ENCODE measurements at regions not wholly inside any gene's neighbourhood (a gene's known extent, or its start where the extent isn't known, plus 50 kb on each side); places are given as distances from the start of the nearest gene placed in this dataset.

DNA sequence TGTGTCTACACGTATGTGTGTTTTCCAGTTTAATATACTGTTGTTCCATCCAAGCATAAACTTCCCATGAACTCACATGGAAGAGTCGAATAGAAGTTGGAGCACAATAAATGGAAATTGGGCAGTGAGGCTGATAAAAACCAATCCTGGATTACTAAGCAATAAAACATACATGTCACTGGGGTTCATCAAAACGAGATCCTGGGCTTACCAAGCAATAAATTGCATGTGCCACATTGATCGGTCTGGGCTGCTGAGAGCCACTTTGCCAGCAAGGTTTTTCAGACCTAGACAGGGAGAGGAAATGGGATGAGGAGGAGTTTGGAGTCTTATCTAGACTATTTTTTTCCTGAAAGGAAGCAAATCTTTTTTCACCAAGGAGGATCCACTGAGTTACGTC, 322.3 kb upstream of the C16orf82 start:
- no peak overlapping the region for H3K27ac ChIP-seq (ENCODE audit: low read depth, low read length)
- TF ChIP-seq SIN3A (IDR thresholded peaks at IDR 0.05; ENCODE audit: low read depth) (no peak), CEBPB (IDR thresholded peaks at IDR 0.05; ENCODE audit: low read depth) (no peak), TCF7L2 (IDR thresholded peaks at IDR 0.05; ENCODE audit: borderline replicate concordance, extremely low read depth, insufficient read depth, insufficient read length) (no peak), RAD21 (IDR thresholded peaks at IDR 0.05; ENCODE audit: low read depth) (no peak), YY1 (IDR thresholded peaks at IDR 0.05; ENCODE audit: extremely low read depth, insufficient replicate concordance, low read depth, low read length) (no peak), SP1 (IDR thresholded peaks at IDR 0.05; ENCODE audit: low read depth) (no peak), ZNF274 (IDR thresholded peaks at IDR 0.05; ENCODE audit: low read depth, low read length) (no peak), ZFX (IDR thresholded peaks at IDR 0.05) (no peak)
- TF ChIP-seq, protein P1, sequence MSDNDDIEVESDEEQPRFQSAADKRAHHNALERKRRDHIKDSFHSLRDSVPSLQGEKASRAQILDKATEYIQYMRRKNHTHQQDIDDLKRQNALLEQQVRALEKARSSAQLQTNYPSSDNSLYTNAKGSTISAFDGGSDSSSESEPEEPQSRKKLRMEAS (IDR thresholded peaks at IDR 0.05), result no peak
- TF ChIP-seq, protein P2, sequence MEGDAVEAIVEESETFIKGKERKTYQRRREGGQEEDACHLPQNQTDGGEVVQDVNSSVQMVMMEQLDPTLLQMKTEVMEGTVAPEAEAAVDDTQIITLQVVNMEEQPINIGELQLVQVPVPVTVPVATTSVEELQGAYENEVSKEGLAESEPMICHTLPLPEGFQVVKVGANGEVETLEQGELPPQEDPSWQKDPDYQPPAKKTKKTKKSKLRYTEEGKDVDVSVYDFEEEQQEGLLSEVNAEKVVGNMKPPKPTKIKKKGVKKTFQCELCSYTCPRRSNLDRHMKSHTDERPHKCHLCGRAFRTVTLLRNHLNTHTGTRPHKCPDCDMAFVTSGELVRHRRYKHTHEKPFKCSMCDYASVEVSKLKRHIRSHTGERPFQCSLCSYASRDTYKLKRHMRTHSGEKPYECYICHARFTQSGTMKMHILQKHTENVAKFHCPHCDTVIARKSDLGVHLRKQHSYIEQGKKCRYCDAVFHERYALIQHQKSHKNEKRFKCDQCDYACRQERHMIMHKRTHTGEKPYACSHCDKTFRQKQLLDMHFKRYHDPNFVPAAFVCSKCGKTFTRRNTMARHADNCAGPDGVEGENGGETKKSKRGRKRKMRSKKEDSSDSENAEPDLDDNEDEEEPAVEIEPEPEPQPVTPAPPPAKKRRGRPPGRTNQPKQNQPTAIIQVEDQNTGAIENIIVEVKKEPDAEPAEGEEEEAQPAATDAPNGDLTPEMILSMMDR (IDR thresholded peaks at IDR 0.05 in 2 of 3, conservative IDR thresholded peaks at IDR 0.05 in 1 of 3; ENCODE audit: borderline replicate concordance in 1 of 3, insufficient read depth in 1 of 3, low read depth in 2 of 3, low read length in 2 of 3), result no peak
- TF ChIP-seq, protein P3, sequence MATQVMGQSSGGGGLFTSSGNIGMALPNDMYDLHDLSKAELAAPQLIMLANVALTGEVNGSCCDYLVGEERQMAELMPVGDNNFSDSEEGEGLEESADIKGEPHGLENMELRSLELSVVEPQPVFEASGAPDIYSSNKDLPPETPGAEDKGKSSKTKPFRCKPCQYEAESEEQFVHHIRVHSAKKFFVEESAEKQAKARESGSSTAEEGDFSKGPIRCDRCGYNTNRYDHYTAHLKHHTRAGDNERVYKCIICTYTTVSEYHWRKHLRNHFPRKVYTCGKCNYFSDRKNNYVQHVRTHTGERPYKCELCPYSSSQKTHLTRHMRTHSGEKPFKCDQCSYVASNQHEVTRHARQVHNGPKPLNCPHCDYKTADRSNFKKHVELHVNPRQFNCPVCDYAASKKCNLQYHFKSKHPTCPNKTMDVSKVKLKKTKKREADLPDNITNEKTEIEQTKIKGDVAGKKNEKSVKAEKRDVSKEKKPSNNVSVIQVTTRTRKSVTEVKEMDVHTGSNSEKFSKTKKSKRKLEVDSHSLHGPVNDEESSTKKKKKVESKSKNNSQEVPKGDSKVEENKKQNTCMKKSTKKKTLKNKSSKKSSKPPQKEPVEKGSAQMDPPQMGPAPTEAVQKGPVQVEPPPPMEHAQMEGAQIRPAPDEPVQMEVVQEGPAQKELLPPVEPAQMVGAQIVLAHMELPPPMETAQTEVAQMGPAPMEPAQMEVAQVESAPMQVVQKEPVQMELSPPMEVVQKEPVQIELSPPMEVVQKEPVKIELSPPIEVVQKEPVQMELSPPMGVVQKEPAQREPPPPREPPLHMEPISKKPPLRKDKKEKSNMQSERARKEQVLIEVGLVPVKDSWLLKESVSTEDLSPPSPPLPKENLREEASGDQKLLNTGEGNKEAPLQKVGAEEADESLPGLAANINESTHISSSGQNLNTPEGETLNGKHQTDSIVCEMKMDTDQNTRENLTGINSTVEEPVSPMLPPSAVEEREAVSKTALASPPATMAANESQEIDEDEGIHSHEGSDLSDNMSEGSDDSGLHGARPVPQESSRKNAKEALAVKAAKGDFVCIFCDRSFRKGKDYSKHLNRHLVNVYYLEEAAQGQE (IDR thresholded peaks at IDR 0.05; ENCODE audit: low read depth), result no peak
- TF ChIP-seq, protein P4, sequence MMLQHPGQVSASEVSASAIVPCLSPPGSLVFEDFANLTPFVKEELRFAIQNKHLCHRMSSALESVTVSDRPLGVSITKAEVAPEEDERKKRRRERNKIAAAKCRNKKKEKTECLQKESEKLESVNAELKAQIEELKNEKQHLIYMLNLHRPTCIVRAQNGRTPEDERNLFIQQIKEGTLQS (IDR thresholded peaks at IDR 0.05), result no peak
- no peaks in the 10 kb centered on the region for H3K79me2 ChIP-seq (ENCODE audit: insufficient read depth, low read length)
- no peaks in the 10 kb centered on the region for H4K20me1 ChIP-seq (ENCODE audit: insufficient read depth)
- POLR2A ChIA-PET, result no interaction called here
- ATAC-seq (no peak), DNase-seq (ENCODE audit: low read depth, low spot score) (no peak)
- no peak overlapping the region for H3K4me3 ChIP-seq (replicated peaks in 1 of 2; ENCODE audit: low read depth in 1 of 2, low read length in 2 of 2)
- CTCF ChIA-PET, result no interaction called here
- RAD21 ChIA-PET (ENCODE audit: low non-redundant PET in 1 of 2, low total read pairs in 2 of 2, uncharacterized antibody in 2 of 2, unreplicated experiment in 2 of 2), result no interaction called here
- H2AFZ ChIP-seq (ENCODE audit: low read depth, low read length, poor library complexity, severe bottlenecking), result no peak overlapping the region
- BruUV-seq (replicated peaks), result no TSS peak
- H3K27me3 ChIP-seq (ENCODE audit: insufficient read depth, low read length), result no peaks in the 10 kb centered on the region
- intact Hi-C loops (cut with micrococcal nuclease), result no loop called here
- no peaks in the 10 kb centered on the region for H3K4me1 ChIP-seq (ENCODE audit: control insufficient read depth in 1 of 2, insufficient read depth in 2 of 2, low read length in 2 of 2)
- no peaks in the 10 kb centered on the region for H3K9me2 ChIP-seq (ENCODE audit: insufficient read depth)
- no peaks in the 10 kb centered on the region for H3K36me3 ChIP-seq (ENCODE audit: control insufficient read depth in 1 of 2, insufficient read depth in 2 of 2, low read length in 2 of 2)
- H3K9me3 ChIP-seq (ENCODE audit: control insufficient read depth in 1 of 2, insufficient read depth in 1 of 2, low read depth in 1 of 2, low read length in 2 of 2), result no peaks in the 10 kb centered on the region
- no peak overlapping the region for H3K9ac ChIP-seq (ENCODE audit: low read length)
- no peak overlapping the region for H3K4me2 ChIP-seq (ENCODE audit: low read length)
